ENCODE measurements at regions not wholly inside any gene's neighbourhood (a gene's known extent, or its start where the extent isn't known, plus 50 kb on each side); places are given as distances from the start of the nearest gene placed in this dataset.
"Not testable (repeated sequence)": the region's sequence is repeated elsewhere in the genome, so short reads cannot be mapped to it uniquely, and the experiment has no call there.

DNA sequence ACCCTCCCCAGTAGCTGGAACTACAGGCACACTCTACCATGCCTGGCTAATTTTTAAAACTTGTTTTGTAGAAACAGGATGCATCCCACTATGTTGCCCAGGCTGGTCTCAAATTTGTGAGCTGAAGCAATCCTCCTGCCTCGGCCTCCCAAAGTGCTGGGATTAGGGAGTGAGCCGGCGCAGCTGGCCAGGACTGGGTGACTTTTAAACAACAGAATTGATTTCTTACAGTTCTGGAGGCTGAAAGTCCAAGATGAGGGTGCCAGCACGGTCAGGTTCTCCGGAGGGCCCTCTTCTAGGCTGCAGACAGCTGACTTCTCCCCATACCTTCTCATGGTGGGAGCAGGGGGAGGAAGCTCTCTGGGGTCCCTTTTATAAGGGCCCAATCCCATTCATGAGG is 75.2 kb upstream of the CHST15 start:
- no peak overlapping the region for H3K4me3 Mint-ChIP-seq
- DNase-seq (ENCODE audit: low spot score): no peak
- Histone ChIP-seq H3K27ac (no peak overlapping the region), H3K4me2 (no peak overlapping the region), H4K20me1 (ENCODE audit: low read depth) (no peaks in the 10 kb centered on the region), H3K9ac (no peak overlapping the region), H3K79me2 (ENCODE audit: low read depth) (no peaks in the 10 kb centered on the region), H3K36me3 (no peaks in the 10 kb centered on the region), H3F3A (ENCODE audit: low read depth) (no peaks in the 10 kb centered on the region), H3K4me1 (no peaks in the 10 kb centered on the region), H3K9me3 (ENCODE audit: low read depth) (no peaks in the 10 kb centered on the region), H3K27me3 (no peaks in the 10 kb centered on the region), H2AFZ (replicated peaks) (no peak overlapping the region), H3K4me3 (no peak overlapping the region)
- no peak overlapping the region for H3K27ac Mint-ChIP-seq
- TF ChIP-seq EZH2phosphoT487 (IDR thresholded peaks at IDR 0.05) (no peak), CTCF (IDR thresholded peaks at IDR 0.05) (no peak), EZH2 (IDR thresholded peaks at IDR 0.05) (no peak)
- H3K27me3 Mint-ChIP-seq (ENCODE audit: insufficient read depth, low read depth): peaks cover 6% of the 10 kb centered on the region
- H3K36me3 Mint-ChIP-seq: no peaks in the 10 kb centered on the region
- H3K4me1 Mint-ChIP-seq: peaks cover 6% of the 10 kb centered on the region
- peaks cover 2% of the 10 kb centered on the region for H3K9me3 Mint-ChIP-seq

DNA sequence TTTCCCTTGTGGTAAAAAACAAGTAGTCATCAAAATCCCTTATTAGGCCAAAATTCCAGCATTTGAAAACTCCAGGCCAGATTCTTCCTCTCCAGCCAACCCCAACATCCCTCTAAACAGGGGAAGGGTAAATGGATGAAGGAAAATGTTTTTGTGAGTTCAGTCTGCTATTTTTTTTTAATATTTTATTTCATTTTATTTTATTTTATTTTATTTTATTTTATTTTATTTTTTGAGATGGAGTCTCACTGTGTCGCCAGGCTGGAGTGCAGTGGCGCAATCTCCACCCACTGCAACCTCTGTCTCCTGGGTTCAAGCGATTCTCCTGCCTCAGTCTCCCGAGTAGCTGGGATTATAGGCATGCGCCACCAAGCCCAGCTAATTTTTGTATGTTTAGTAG is 74.5 kb upstream of the CHST15 start:
- not testable (repeated sequence) for H2AFZ ChIP-seq (replicated peaks); H3K36me3 Mint-ChIP-seq; H3K79me2 ChIP-seq (ENCODE audit: low read depth); H3K4me1 ChIP-seq; H3K9me3 ChIP-seq (ENCODE audit: low read depth); H3K27ac Mint-ChIP-seq; H3F3A ChIP-seq (ENCODE audit: low read depth); H3K27me3 ChIP-seq; DNase-seq (ENCODE audit: low spot score); H3K4me2 ChIP-seq; H3K4me3 Mint-ChIP-seq; H3K4me3 ChIP-seq; H3K9me3 Mint-ChIP-seq; H3K4me1 Mint-ChIP-seq; H3K36me3 ChIP-seq; H3K27ac ChIP-seq; H4K20me1 ChIP-seq (ENCODE audit: low read depth); H3K27me3 Mint-ChIP-seq (ENCODE audit: insufficient read depth, low read depth); H3K9ac ChIP-seq

- Mint-ChIP-seq H3K27ac (no peak overlapping the region), H3K4me3 (no peak overlapping the region), H3K9me3 (peaks cover 2% of the 10 kb centered on the region), H3K27me3 (ENCODE audit: insufficient read depth, low read depth) (peaks cover 6% of the 10 kb centered on the region), H3K36me3 (no peaks in the 10 kb centered on the region), H3K4me1 (peaks cover 6% of the 10 kb centered on the region)
- H3F3A ChIP-seq (ENCODE audit: low read depth): no peaks in the 10 kb centered on the region
- no peaks in the 10 kb centered on the region for H3K4me1 ChIP-seq
- no peak overlapping the region for H3K9ac ChIP-seq
- no peak overlapping the region for H3K4me3 ChIP-seq
- no peaks in the 10 kb centered on the region for H3K36me3 ChIP-seq
- H4K20me1 ChIP-seq (ENCODE audit: low read depth): no peaks in the 10 kb centered on the region
- H2AFZ ChIP-seq (replicated peaks): no peak overlapping the region
- H3K27ac ChIP-seq: no peak overlapping the region
- no peaks in the 10 kb centered on the region for H3K27me3 ChIP-seq
- no peaks in the 10 kb centered on the region for H3K79me2 ChIP-seq (ENCODE audit: low read depth)
- no peak overlapping the region for H3K4me2 ChIP-seq
- H3K9me3 ChIP-seq (ENCODE audit: low read depth): no peaks in the 10 kb centered on the region
- DNase-seq (ENCODE audit: low spot score): no peak
- no peak for TF ChIP-seq EZH2 (IDR thresholded peaks at IDR 0.05)
- no peak for TF ChIP-seq EZH2phosphoT487 (IDR thresholded peaks at IDR 0.05)
- TF ChIP-seq CTCF (IDR thresholded peaks at IDR 0.05): no peak
Observed at GRCh38 chr10:124166431-124167125, 73.2 kb upstream of the CHST15 start.

DNA sequence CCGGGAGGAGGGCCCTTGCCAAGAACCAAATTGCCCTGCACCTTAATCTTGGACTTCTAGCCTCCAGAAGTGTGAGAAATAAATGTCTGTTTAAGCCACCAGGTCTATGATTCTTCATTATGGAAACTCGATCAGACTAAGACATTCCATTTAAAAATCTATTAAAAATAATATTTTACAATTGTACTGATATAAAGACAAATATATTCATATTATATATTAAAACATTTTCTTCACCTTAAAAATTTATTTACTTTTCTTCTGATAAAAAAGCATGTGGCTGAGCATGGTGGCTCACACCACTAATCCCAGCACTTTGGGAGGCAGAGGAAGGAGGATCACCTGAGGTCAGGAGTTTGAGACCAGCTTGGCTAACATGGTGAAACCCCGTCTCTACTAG is 72.4 kb upstream of the CHST15 start:
- H4K20me1 ChIP-seq (ENCODE audit: low read depth): no peaks in the 10 kb centered on the region
- H3K27ac Mint-ChIP-seq: no peak overlapping the region
- TF ChIP-seq CTCF (IDR thresholded peaks at IDR 0.05) (no peak), EZH2phosphoT487 (IDR thresholded peaks at IDR 0.05) (no peak), EZH2 (IDR thresholded peaks at IDR 0.05) (no peak)
- H3K4me3 Mint-ChIP-seq: no peak overlapping the region
- H3K9me3 Mint-ChIP-seq: peaks cover 2% of the 10 kb centered on the region
- H3K79me2 ChIP-seq (ENCODE audit: low read depth): no peaks in the 10 kb centered on the region
- H3K4me1 Mint-ChIP-seq: peaks cover 6% of the 10 kb centered on the region
- H3K27me3 ChIP-seq: no peaks in the 10 kb centered on the region
- H3K27me3 Mint-ChIP-seq (ENCODE audit: insufficient read depth, low read depth): peaks cover 6% of the 10 kb centered on the region
- H2AFZ ChIP-seq (replicated peaks): no peak overlapping the region
- no peaks in the 10 kb centered on the region for H3K36me3 Mint-ChIP-seq
- H3K36me3 ChIP-seq: no peaks in the 10 kb centered on the region
- no peak overlapping the region for H3K9ac ChIP-seq
- DNase-seq (ENCODE audit: low spot score): no peak
- no peaks in the 10 kb centered on the region for H3K4me1 ChIP-seq
- no peak overlapping the region for H3K4me2 ChIP-seq
- no peaks in the 10 kb centered on the region for H3F3A ChIP-seq (ENCODE audit: low read depth)
- no peak overlapping the region for H3K27ac ChIP-seq
- no peak overlapping the region for H3K4me3 ChIP-seq
- H3K9me3 ChIP-seq (ENCODE audit: low read depth): no peaks in the 10 kb centered on the region
